GDM1 (cell line): ENCODE measurements at regions not wholly inside any gene's neighbourhood (a gene's known extent, or its start where the extent isn't known, plus 50 kb on each side); places are given as distances from the start of the nearest gene placed in this dataset.

Source experiments
- DNase-seq: peaks from one replicate; lab custom pipeline; 2025; lab: John Stamatoyannopoulos, UW

DNA sequence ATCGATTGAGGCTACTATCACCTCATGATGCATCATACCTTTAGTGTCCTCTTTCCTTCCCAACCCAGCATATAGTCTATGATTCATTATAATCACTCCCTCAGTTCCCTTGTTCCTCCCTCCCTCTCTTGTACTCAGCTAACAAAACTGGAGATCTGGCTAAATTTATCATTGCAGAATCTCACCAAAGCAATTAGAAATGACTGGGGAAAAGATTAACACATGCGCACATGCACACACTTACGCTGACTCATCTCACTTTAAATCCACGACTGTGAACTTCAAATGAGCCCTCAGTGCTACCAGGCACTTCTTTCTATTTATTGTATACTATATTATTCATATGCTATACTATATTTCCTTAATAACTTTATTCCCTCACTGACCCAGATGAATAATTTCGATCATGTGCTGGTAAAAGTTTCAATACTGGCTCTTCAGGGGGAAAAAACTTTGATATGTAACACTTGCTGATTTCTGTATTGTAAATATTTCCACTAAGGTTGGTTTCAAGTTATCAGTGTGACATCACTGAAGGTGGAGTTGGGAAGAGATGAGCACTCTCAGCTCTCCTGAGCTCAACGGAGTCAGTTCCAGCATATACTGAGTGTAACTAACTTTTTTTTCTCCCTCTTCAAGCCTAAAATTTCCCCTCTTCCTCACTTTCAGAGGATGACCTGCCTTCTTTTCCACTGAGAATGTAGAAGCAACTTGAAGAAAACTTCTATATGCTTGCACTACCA is 613.7 kb upstream of the B3GALT2 start:
- no peak for DNase-seq

DNA sequence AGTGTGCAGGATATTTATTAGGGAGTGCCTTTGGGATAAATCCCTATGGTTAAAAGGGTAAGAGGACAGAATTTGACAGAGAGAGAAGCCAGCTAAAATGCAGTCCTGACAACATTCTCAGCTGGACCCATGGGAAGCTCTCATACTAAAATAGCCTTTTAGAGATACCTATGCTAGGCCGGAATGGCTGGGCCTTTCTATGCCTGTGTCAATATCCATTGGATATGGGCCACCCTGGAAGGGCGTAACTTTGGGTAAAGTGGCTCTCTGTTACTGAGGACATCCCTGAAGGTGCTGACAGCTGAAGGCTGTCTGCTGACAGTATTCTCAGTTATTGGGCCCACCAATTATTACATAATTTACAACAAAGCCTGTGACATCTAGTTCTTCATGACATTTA is 613.0 kb upstream of the B3GALT2 start:
- DNase-seq, result no peak

GRCh38 chr1:193794239-193794638 is 607.8 kb upstream of the B3GALT2 start:
- no peak for DNase-seq

DNA sequence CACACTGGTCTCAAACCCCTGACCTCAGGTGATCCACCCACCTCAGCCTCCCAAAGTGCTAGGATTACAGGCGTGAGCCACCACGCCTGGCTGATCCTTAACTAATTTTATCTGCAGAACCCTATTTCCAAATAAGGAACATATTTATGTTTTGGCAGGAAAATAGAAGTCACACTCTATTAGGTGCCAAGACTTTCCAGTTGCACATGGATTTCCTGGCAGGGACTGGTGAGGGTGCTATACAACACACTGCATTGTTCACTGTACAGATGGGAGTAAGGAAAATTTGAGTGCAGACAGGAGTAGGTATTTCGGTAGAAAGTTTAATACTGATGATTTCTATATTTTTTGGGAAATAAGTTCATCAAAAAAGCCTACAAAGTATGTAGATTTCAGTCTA is 605.3 kb upstream of the B3GALT2 start:
- no peak for DNase-seq

DNA sequence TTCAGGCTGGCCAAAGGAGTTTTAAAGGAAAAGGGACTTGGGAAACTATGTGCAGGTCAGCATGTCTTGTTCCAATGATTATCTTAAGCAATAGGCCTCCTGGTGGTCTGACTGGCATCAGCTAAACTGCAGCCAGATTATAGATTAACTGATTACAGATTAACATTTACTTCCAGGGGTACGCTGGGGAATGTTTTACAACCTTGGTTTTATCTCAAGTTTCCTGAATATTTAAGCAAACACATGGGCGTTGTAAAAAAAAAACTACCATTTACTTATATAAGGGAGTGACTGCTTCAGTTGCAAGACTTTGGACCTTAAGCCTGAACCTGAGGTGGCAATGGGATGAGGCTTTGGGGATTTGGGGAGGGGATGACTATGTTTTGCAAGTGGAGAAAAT is 600.6 kb upstream of the B3GALT2 start:
- no peak for DNase-seq

- no peak for DNase-seq
These were observed 599.5 kb upstream of the B3GALT2 start for GRCh38 chr1:193785850-193786420.

- no peak for DNase-seq
These were observed 588.3 kb upstream of the B3GALT2 start for GRCh38 chr1:193774536-193775323.

GRCh38 chr1:193771596-193771995 is 585.2 kb upstream of the B3GALT2 start:
- no peak for DNase-seq

- no peak for DNase-seq
These were observed 583.2 kb upstream of the B3GALT2 start for GRCh38 chr1:193769651-193770050.

GRCh38 chr1:193767886-193768285 is 581.5 kb upstream of the B3GALT2 start:
- DNase-seq, result no peak

- DNase-seq, result no peak
These were observed 579.9 kb upstream of the B3GALT2 start for GRCh38 chr1:193766329-193766728.

DNA sequence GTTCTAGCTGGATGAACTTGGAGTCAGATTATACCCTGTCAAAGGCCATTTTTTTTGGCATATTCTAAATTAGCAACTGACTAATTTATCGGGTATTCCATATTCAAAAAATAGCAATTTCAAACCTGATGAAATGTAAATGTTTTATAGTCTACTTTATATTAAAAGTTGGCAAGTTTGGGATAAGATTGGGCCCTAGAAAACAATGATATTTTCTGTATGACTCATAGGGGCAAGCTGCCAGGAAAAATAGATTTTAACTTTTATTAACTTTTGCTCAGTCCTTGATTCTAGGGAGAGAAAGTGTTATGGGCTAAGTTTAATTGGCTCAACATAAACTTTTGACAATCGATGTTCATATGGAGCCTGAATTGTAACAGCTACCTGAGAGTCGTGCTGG is 576.9 kb upstream of the B3GALT2 start:
- DNase-seq, result no peak

- DNase-seq, result no peak
These were observed 575.8 kb upstream of the B3GALT2 start for GRCh38 chr1:193762236-193762635.

- DNase-seq, result no peak
These were observed 569.0 kb upstream of the B3GALT2 start for GRCh38 chr1:193755441-193755840.

GRCh38 chr1:193754732-193755427 is 568.5 kb upstream of the B3GALT2 start:
- no peak for DNase-seq

DNA sequence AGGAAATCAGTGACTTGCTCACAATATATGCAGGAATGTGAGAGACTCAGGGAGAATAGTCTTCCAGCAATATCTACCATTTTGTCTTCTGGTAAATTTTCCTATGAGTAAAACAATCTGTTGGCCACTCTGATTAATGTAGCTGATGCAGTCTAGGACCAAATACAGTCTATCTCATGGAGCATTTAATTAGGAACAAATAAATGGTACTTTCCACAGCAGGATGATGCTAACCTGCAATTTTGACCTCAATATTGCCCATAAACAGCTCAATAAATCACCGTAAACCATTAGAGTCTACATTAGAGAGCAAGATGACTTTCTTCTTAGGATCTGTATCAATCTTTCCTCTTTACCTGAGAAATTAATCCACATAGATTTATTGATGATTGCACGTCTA is 567.7 kb upstream of the B3GALT2 start:
- DNase-seq, result no peak

- DNase-seq, result no peak
These were observed 566.8 kb upstream of the B3GALT2 start for GRCh38 chr1:193753038-193753756.

- DNase-seq, result no peak
These were observed 563.5 kb upstream of the B3GALT2 start for GRCh38 chr1:193749868-193750267.

DNA sequence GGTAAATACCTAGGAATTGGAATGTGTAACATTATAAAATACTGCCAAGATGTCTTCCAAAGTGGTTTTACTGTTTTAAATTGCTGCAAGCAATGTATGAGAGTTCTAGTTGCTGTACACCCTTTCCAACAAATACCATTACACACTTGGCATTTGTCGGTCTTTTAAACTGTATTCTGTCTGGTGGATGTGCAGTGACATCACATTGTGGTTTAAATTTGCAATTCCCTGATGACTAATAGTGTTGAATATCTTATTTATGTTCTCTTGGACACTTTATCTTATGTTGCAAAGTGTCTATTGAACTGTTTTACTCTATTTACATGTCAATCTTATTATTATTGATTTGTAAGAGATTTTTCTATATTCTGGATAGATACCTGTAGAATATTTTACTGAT is 561.2 kb upstream of the B3GALT2 start:
- no peak for DNase-seq

GRCh38 chr1:193741228-193741627 is 554.8 kb upstream of the B3GALT2 start:
- no peak for DNase-seq

DNA sequence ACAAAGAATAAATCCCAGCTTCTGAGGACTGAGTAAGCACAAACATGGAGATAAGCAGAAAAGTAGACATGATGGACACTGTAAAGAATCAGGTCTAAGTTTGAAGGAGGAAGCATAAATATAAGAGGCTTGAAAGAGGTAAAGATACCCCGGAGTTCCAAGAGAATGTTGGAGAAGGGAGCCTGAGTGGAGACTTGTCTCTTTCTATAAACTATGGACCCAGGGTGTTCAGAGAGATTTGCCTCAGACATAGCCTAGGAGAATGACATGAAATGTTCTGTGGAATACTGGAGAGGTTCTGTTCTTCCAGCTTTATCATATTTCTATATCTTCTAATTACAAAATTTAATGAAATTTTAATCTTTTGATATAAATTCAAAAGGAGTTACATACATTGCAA is 554.3 kb upstream of the B3GALT2 start:
- DNase-seq, result no peak

DNA sequence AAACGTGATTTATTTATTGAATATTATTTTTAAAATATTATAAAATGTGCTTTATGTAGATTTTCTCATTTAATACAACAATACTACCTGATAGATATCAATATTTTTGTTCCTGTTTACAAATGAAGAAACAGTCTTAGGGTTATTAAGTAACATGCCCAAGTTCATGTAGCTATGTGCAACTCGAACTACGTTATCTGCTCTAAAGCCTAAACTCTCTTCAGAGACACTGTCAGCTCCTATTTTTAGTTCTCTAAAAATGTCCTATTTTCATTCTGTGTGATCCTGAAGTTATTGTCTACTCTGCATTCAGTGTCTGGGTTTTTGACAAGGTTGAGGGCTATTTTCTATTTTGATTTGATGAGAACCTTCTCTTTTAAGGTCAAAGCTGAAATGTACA is 550.1 kb upstream of the B3GALT2 start:
- DNase-seq, result no peak
